Mucosa of rectum (tissue), 2 donors: ENCODE measurements at regions not wholly inside any gene's neighbourhood (a gene's known extent, or its start where the extent isn't known, plus 50 kb on each side); places are given as distances from the start of the nearest gene placed in this dataset.

ENCODE experiments used
- H3K27ac ChIP-seq, 2 donors: one replicate each; pipeline ENCODE4 v1.7.0; 2013; ENCODE audit warnings: inconsistent platforms in 2 of 2, low read depth in 2 of 2, low read length in 2 of 2
- H3K27me3 ChIP-seq, 2 donors: one replicate each; pipeline ENCODE4 v1.7.0; 2013; ENCODE audit warnings: low read length in 2 of 2; ENCODE audit not compliant: control insufficient read depth in 2 of 2, insufficient read depth in 2 of 2
- H3K36me3 ChIP-seq, 2 donors: one replicate each; pipeline ENCODE4 v1.7.0; 2013; ENCODE audit warnings: low read length in 2 of 2; ENCODE audit not compliant: control insufficient read depth in 2 of 2, insufficient read depth in 2 of 2
- H3K4me1 ChIP-seq, 2 donors: one replicate each; pipeline ENCODE4 v1.7.0; 2013; ENCODE audit warnings: low read length in 2 of 2, mild to moderate bottlenecking in 1 of 2; ENCODE audit not compliant: control insufficient read depth in 2 of 2, insufficient read depth in 2 of 2
- H3K4me3 ChIP-seq, 2 donors: one replicate each; pipeline ENCODE4 v1.7.0; 2013; ENCODE audit warnings: low read length in 2 of 2
- H3K9ac ChIP-seq, 2 donors: one replicate each; pipeline ENCODE4 v1.7.0; 2013; ENCODE audit warnings: low read length in 2 of 2, low read depth in 1 of 2, mild to moderate bottlenecking in 1 of 2
- H3K9me3 ChIP-seq, 2 donors: one replicate each; pipeline ENCODE4 v1.7.0; 2013; ENCODE audit warnings: low read length in 2 of 2; ENCODE audit not compliant: control insufficient read depth in 2 of 2
- donor health status: healthy.
- donor health status: Normal muscosa, but diverticular disease.

GRCh38 chr17:71689782-71690181 lies 431.0 kb upstream of the SOX9 start:
- H3K36me3 ChIP-seq = no peaks in the 10 kb centered on the region
- no peaks in the 10 kb centered on the region for H3K9me3 ChIP-seq
- no peak overlapping the region for H3K27ac ChIP-seq
- no peak overlapping the region for H3K4me3 ChIP-seq
- no peak overlapping the region for H3K9ac ChIP-seq
- H3K27me3 ChIP-seq = no peaks in the 10 kb centered on the region
- no peaks in the 10 kb centered on the region for H3K4me1 ChIP-seq

DNA sequence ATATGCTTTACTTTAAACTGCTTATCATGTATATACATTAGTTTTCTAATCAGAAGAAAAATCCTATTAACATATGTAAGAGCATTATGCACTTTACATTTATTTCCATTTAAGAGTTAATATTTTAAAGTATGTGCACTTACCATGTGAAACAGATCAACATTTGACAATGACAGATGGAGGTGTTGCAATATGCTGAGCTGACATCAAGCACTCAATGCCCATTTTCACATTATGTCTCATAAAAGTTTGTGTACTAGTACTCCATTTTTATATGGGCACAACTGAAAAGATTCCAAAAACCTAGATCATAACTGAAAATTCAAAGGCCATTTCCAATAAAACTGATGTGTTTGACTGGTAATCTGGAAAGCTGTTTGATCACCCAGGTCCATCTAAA lies 420.9 kb upstream of the SOX9 start:
- Histone ChIP-seq H3K4me3 (no peak overlapping the region), H3K27ac (no peak overlapping the region), H3K9ac (no peak overlapping the region), H3K27me3 (no peaks in the 10 kb centered on the region), H3K4me1 (no peaks in the 10 kb centered on the region), H3K9me3 (no peaks in the 10 kb centered on the region), H3K36me3 (no peaks in the 10 kb centered on the region)

- Histone ChIP-seq H3K4me1 (no peaks in the 10 kb centered on the region), H3K9me3 (no peaks in the 10 kb centered on the region), H3K36me3 (no peaks in the 10 kb centered on the region), H3K4me3 (no peak overlapping the region), H3K9ac (no peak overlapping the region), H3K27me3 (no peaks in the 10 kb centered on the region), H3K27ac (no peak overlapping the region)
These were observed 417.1 kb upstream of the SOX9 start for GRCh38 chr17:71703701-71704100.

- no peaks in the 10 kb centered on the region for H3K36me3 ChIP-seq
- no peak overlapping the region for H3K27ac ChIP-seq
- H3K9ac ChIP-seq = no peak overlapping the region
- H3K4me3 ChIP-seq = no peak overlapping the region
- H3K9me3 ChIP-seq = no peaks in the 10 kb centered on the region
- no peaks in the 10 kb centered on the region for H3K4me1 ChIP-seq
- H3K27me3 ChIP-seq = no peaks in the 10 kb centered on the region
These were observed 411.4 kb upstream of the SOX9 start for GRCh38 chr17:71709271-71709890.

DNA sequence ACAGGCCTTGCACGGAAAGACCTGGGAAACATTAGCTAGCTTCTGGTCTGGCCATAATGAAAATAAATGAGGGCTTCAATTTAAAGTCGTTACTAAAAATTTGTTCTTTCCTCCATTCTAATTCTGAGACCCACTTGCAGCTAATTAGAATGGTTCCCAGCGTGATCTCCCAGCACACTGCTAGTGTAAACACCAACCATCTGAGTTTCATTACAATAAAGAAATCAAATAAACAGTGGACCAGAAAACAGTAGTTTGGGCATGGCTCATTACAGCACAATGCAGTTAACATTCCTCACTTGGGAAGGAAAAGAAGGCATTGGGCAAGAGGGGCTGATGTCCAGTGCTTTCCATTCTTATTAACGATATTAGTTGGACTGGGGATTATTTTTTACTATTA lies 410.9 kb upstream of the SOX9 start:
- Histone ChIP-seq H3K9me3 (no peaks in the 10 kb centered on the region), H3K27ac (no peak overlapping the region), H3K27me3 (no peaks in the 10 kb centered on the region), H3K9ac (no peak overlapping the region), H3K36me3 (no peaks in the 10 kb centered on the region), H3K4me3 (no peak overlapping the region), H3K4me1 (no peaks in the 10 kb centered on the region)

DNA sequence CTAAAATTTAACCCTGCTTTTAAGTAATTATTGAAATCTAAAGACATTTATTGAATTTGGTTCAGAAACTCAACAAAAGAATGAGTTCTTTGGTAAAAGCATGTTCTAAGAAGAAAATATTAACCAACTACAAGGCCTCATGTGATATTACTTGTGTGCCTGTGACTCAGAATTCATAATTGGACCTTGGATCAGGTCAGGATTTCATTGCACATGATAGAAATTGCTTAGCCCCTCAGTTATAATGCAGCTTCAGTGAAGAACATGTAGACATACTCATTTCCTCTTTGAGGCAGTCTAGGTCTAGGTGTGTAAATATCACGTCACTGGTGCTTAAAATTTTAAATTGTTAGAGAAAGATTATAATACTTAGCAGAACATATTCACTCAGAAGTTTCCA lies 410.0 kb upstream of the SOX9 start:
- H3K4me3 ChIP-seq = no peak overlapping the region
- no peak overlapping the region for H3K27ac ChIP-seq
- H3K9me3 ChIP-seq = no peaks in the 10 kb centered on the region
- H3K36me3 ChIP-seq = no peaks in the 10 kb centered on the region
- no peak overlapping the region for H3K9ac ChIP-seq
- H3K4me1 ChIP-seq = no peaks in the 10 kb centered on the region
- H3K27me3 ChIP-seq = no peaks in the 10 kb centered on the region

DNA sequence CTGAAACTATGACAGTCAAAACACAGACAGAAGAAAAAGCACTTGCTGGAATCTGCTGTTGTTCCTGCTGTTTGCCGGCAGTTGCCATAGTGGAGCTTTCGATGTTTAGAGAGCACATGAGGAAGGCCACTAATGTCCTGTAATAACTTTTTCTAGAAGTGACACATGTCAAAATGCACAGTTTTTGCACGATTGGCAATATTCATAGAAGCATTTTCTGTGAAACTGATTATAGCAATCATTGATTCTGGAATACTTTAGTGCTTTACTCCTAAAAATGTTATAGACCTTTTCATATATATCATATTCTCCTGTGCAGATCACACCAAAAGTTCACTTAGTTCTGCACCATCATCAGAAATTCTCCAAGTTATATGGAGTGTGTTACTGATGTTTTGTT lies 407.0 kb upstream of the SOX9 start:
- no peaks in the 10 kb centered on the region for H3K9me3 ChIP-seq
- H3K27ac ChIP-seq = no peak overlapping the region
- H3K27me3 ChIP-seq = no peaks in the 10 kb centered on the region
- no peak overlapping the region for H3K4me3 ChIP-seq
- H3K4me1 ChIP-seq = no peaks in the 10 kb centered on the region
- H3K36me3 ChIP-seq = no peaks in the 10 kb centered on the region
- H3K9ac ChIP-seq = no peak overlapping the region

DNA sequence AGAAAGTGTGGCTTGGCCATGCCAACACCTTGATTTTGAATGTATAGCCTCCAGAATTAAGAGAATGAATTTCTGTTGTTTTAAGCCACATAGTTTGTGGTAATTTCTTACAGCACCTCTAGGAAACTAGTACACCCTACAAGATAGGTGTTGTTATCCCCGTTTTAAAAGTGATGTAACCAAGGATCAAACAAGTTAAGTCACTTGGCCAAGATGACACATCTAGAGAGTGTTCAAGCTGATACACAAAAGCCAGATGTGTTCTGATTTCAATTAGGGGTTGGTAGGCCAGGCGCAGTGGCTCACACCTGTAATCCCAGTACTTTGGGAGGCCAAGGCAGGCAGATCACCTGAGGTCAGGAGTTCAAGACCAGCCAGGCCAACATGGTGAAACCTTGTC lies 396.5 kb upstream of the SOX9 start:
- Histone ChIP-seq H3K9ac (no peak overlapping the region), H3K27me3 (no peaks in the 10 kb centered on the region), H3K4me3 (no peak overlapping the region), H3K36me3 (no peaks in the 10 kb centered on the region), H3K9me3 (no peaks in the 10 kb centered on the region), H3K27ac (no peak overlapping the region), H3K4me1 (no peaks in the 10 kb centered on the region)

GRCh38 chr17:71725811-71726210 lies 395.0 kb upstream of the SOX9 start:
- Histone ChIP-seq H3K4me3 (no peak overlapping the region), H3K9me3 (no peaks in the 10 kb centered on the region), H3K27me3 (no peaks in the 10 kb centered on the region), H3K4me1 (no peaks in the 10 kb centered on the region), H3K9ac (no peak overlapping the region), H3K36me3 (no peaks in the 10 kb centered on the region), H3K27ac (no peak overlapping the region)

DNA sequence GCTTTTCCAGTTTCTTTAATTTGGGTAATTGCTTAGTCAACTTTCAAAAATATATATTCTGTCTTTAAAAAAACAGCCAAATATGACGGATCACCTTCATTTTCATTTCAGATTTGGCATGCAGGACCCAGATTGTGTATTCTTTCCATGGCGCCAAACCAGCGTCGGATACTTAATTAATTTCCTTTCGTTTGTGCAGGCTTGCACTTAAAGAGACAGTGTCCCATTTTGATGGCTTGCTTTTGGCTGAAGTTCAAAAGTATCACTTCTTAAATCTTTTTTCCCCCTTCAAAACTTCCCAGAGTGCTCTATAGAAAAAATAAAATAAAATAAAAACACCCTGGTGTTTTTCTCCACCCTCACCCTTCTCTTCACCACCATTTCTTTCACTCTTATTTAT lies 394.5 kb upstream of the SOX9 start:
- Histone ChIP-seq H3K4me3 (no peak overlapping the region), H3K9me3 (no peaks in the 10 kb centered on the region), H3K27me3 (no peaks in the 10 kb centered on the region), H3K36me3 (no peaks in the 10 kb centered on the region), H3K4me1 (no peaks in the 10 kb centered on the region), H3K27ac (no peak overlapping the region), H3K9ac (no peak overlapping the region)

DNA sequence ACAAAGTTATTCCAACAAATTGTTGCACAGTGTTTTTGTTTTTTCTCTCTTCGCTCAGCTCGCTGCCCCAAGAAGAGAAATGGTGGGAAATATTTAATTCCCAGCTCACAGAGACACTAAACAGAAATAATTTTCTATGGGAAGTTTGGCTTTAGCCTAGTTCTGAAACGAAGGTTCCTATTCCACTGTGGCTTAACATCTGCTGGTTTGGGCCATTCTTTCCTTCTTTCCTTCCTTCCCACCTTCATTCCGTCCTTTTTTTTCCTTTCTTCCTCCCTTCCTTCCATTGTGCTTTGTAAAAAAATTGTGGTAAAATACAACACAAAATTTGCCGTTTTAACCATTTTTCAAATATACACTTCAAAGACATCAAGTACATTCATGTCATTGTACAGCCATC lies 393.5 kb upstream of the SOX9 start:
- Histone ChIP-seq H3K36me3 (no peaks in the 10 kb centered on the region), H3K27ac (no peak overlapping the region), H3K4me3 (no peak overlapping the region), H3K9ac (no peak overlapping the region), H3K4me1 (no peaks in the 10 kb centered on the region), H3K9me3 (no peaks in the 10 kb centered on the region), H3K27me3 (no peaks in the 10 kb centered on the region)
